NCI-H1048 (cell line): ENCODE measurements at regions not wholly inside any gene's neighbourhood (a gene's known extent, or its start where the extent isn't known, plus 50 kb on each side); places are given as distances from the start of the nearest gene placed in this dataset.

Experiments
- DNase-seq: peaks from one replicate; lab custom pipeline; 2025; lab: John Stamatoyannopoulos, UW

- DNase-seq, result no peak
These were observed 171.4 kb downstream of the PTN start for GRCh38 chr7:137172105-137172590.

GRCh38 chr7:137169282-137169698, 174.2 kb downstream of the PTN start:
- DNase-seq, result peak; percentile 30

- no peak for DNase-seq
These were observed 175.9 kb downstream of the PTN start for GRCh38 chr7:137167609-137168008.

- DNase-seq, result no peak
These were observed 177.2 kb downstream of the PTN start for GRCh38 chr7:137166363-137166762.

- DNase-seq, result no peak
These were observed 177.7 kb downstream of the PTN start for GRCh38 chr7:137165786-137166185.

- no peak for DNase-seq
These were observed 178.3 kb downstream of the PTN start for GRCh38 chr7:137165241-137165640.

GRCh38 chr7:137164251-137164650, 179.3 kb downstream of the PTN start:
- no peak for DNase-seq

- no peak for DNase-seq
These were observed 183.3 kb downstream of the PTN start for GRCh38 chr7:137160236-137160635.

GRCh38 chr7:137157256-137157655, 186.3 kb downstream of the PTN start:
- no peak for DNase-seq

GRCh38 chr7:137151690-137152052, 191.9 kb downstream of the PTN start:
- no peak for DNase-seq

- DNase-seq, result no peak
These were observed 192.4 kb downstream of the PTN start for GRCh38 chr7:137151041-137151689.

- DNase-seq, result no peak
These were observed 196.2 kb downstream of the PTN start for GRCh38 chr7:137147338-137147720.

- no peak for DNase-seq
These were observed 196.8 kb downstream of the PTN start for GRCh38 chr7:137146552-137147337.

- DNase-seq, result no peak
These were observed 197.5 kb downstream of the PTN start for GRCh38 chr7:137146012-137146455.

- DNase-seq, result no peak
These were observed 201.2 kb downstream of the PTN start for GRCh38 chr7:137142376-137142775.

- DNase-seq, result no peak
These were observed 207.7 kb downstream of the PTN start for GRCh38 chr7:137135654-137136350.

GRCh38 chr7:137130751-137131158, 212.8 kb downstream of the PTN start:
- no peak for DNase-seq

GRCh38 chr7:137129025-137129424, 214.5 kb downstream of the PTN start:
- no peak for DNase-seq

GRCh38 chr7:137127806-137128205, 215.7 kb downstream of the PTN start:
- DNase-seq, result no peak

- no peak for DNase-seq
These were observed 216.5 kb downstream of the PTN start for GRCh38 chr7:137127058-137127457.

- no peak for DNase-seq
These were observed 221.4 kb downstream of the PTN start for GRCh38 chr7:137122145-137122544.

- no peak for DNase-seq
These were observed 222.8 kb downstream of the PTN start for GRCh38 chr7:137120690-137121089.

- no peak for DNase-seq
These were observed 233.0 kb downstream of the PTN start for GRCh38 chr7:137110535-137110934.
